Hepatocyte (in vitro differentiated cells): ENCODE measurements at regions not wholly inside any gene's neighbourhood (a gene's known extent, or its start where the extent isn't known, plus 50 kb on each side); places are given as distances from the start of the nearest gene placed in this dataset.

Experiments used
- DNase-seq: peaks from one replicate; pipeline ENCODE4 v3.0.0-alpha.2; 2016; ENCODE audit warnings: low spot score
- H2AFZ ChIP-seq: fragments of 200-600 bp; sonication (generic); 2 replicates; pipeline ENCODE4 v1.6.0; 2016; ENCODE audit warnings: antibody characterized with exemption, mild to moderate bottlenecking
- H3K27ac ChIP-seq: fragments of 200-600 bp; sonication (generic); 2 replicates; pipeline ENCODE4 v1.5.1; 2016; ENCODE audit warnings: mild to moderate bottlenecking
- H3K27me3 ChIP-seq: fragments of 200-600 bp; sonication (generic); 2 replicates; pipeline ENCODE4 v1.6.1; 2016
- H3K36me3 ChIP-seq: fragments of 200-600 bp; sonication (generic); replicated peaks from 2 replicates; pipeline ENCODE4 v1.5.1; 2016; ENCODE audit warnings: low read depth; ENCODE audit not compliant: insufficient read depth
- H3K4me1 ChIP-seq: fragments of 200-600 bp; sonication (generic); 2 replicates; pipeline ENCODE4 v1.5.1; 2016; ENCODE audit warnings: mild to moderate bottlenecking, moderate library complexity; ENCODE audit not compliant: insufficient read depth
- H3K4me2 ChIP-seq: fragments of 200-600 bp; sonication (generic); 2 replicates; pipeline ENCODE4 v1.6.0; 2016
- H3K4me3 ChIP-seq: fragments of 200-600 bp; sonication (generic); 2 replicates; pipeline ENCODE4 v1.5.1; 2016; ENCODE audit warnings: mild to moderate bottlenecking
- H3K79me2 ChIP-seq: fragments of 200-600 bp; sonication (generic); 2 replicates; pipeline ENCODE4 v1.6.0; 2017; ENCODE audit warnings: mild to moderate bottlenecking
- H3K9me2 ChIP-seq: fragments of 200-600 bp; sonication (generic); replicated peaks from 2 replicates; pipeline ENCODE4 v1.6.0; 2017; ENCODE audit warnings: mild to moderate bottlenecking; ENCODE audit not compliant: insufficient read depth
- H3K9me3 ChIP-seq: fragments of 200-600 bp; sonication (generic); 2 replicates; pipeline ENCODE4 v1.5.1; 2016; ENCODE audit warnings: low read depth, mild to moderate bottlenecking
- H4K20me1 ChIP-seq: fragments of 200-600 bp; sonication (generic); 2 replicates; pipeline ENCODE4 v1.6.0; 2016; ENCODE audit warnings: mild to moderate bottlenecking; ENCODE audit not compliant: insufficient read depth, poor library complexity, severe bottlenecking
- CTCF ChIP-seq: fragments of 200-600 bp; sonication (generic); IDR thresholded peaks from 2 replicates; pipeline ENCODE4 v1.5.1; 2016; ENCODE audit warnings: antibody characterized with exemption, mild to moderate bottlenecking; ENCODE audit not compliant: poor library complexity
- EZH2 ChIP-seq: fragments of 200-600 bp; sonication (generic); IDR thresholded peaks from 2 replicates; pipeline ENCODE4 v1.6.1; 2016; ENCODE audit warnings: antibody characterized with exemption, mild to moderate bottlenecking, borderline replicate concordance
- EZH2phosphoT487 ChIP-seq: fragments of 200-600 bp; sonication (generic); IDR thresholded peaks from one replicate; pipeline ENCODE4 v1.6.1; 2018; ENCODE audit warnings: antibody characterized with exemption, mild to moderate bottlenecking, low read depth, moderate library complexity; ENCODE audit not compliant: unreplicated experiment, severe bottlenecking
- WGBS: methylation state at CpG from one replicate; pipeline ENCODE4 v1.1.6; 2016; ENCODE audit warnings: low lambda C conversion rate; ENCODE audit errors: missing lambda C conversion rate; 5-methylcytosine and 5-hydroxymethylcytosine counted together

- Histone ChIP-seq H3K4me3 (no peak overlapping the region), H3K36me3 (no peaks in the 10 kb centered on the region), H3K79me2 (no peaks in the 10 kb centered on the region), H3K9me2 (no peaks in the 10 kb centered on the region), H2AFZ (no peak overlapping the region), H4K20me1 (no peaks in the 10 kb centered on the region), H3K4me2 (no peak overlapping the region), H3K27ac (no peak overlapping the region), H3K27me3 (no peaks in the 10 kb centered on the region), H3K4me1 (no peaks in the 10 kb centered on the region), H3K9me3 (no peaks in the 10 kb centered on the region)
- TF ChIP-seq CTCF, result no peak
- TF ChIP-seq EZH2phosphoT487, result no peak
- no peak for TF ChIP-seq EZH2
- 74% methylated on average over 7 of the region's 7 CpGs for WGBS
- no peak for DNase-seq
These were observed 1060.8 kb upstream of the CRIM1 start for GRCh38 chr2:35294636-35295263.

- H3K4me3 ChIP-seq, result no peak overlapping the region
- no peak overlapping the region for H3K4me2 ChIP-seq
- H3K36me3 ChIP-seq, result no peaks in the 10 kb centered on the region
- H3K79me2 ChIP-seq, result no peaks in the 10 kb centered on the region
- no peak for TF ChIP-seq EZH2
- TF ChIP-seq EZH2phosphoT487, result no peak
- no peak for TF ChIP-seq CTCF
- H3K9me2 ChIP-seq, result no peaks in the 10 kb centered on the region
- DNase-seq, result no peak
- H4K20me1 ChIP-seq, result no peaks in the 10 kb centered on the region
- H3K27me3 ChIP-seq, result no peaks in the 10 kb centered on the region
- H3K4me1 ChIP-seq, result no peaks in the 10 kb centered on the region
- H3K9me3 ChIP-seq, result no peaks in the 10 kb centered on the region
- H2AFZ ChIP-seq, result no peak overlapping the region
- 37% methylated on average over 2 of the region's 2 CpGs for WGBS
- H3K27ac ChIP-seq, result no peak overlapping the region
These were observed 1062.3 kb upstream of the CRIM1 start for GRCh38 chr2:35293261-35293660.

- no peaks in the 10 kb centered on the region for H3K79me2 ChIP-seq
- no peak overlapping the region for H3K4me3 ChIP-seq
- DNase-seq, result no peak
- H3K36me3 ChIP-seq, result no peaks in the 10 kb centered on the region
- no peaks in the 10 kb centered on the region for H3K4me1 ChIP-seq
- TF ChIP-seq EZH2, result no peak
- TF ChIP-seq EZH2phosphoT487, result no peak
- TF ChIP-seq CTCF, result no peak
- no peaks in the 10 kb centered on the region for H3K9me2 ChIP-seq
- H3K27ac ChIP-seq, result no peak overlapping the region
- H3K27me3 ChIP-seq, result no peaks in the 10 kb centered on the region
- WGBS, result 91% methylated on average over 2 of the region's 2 CpGs
- H3K9me3 ChIP-seq, result no peaks in the 10 kb centered on the region
- no peak overlapping the region for H2AFZ ChIP-seq
- H4K20me1 ChIP-seq, result no peaks in the 10 kb centered on the region
- H3K4me2 ChIP-seq, result no peak overlapping the region
These were observed 1063.4 kb upstream of the CRIM1 start for GRCh38 chr2:35292199-35292598.

GRCh38 chr2:35281702-35282101, 1073.9 kb upstream of the CRIM1 start:
- Histone ChIP-seq H3K27ac (no peak overlapping the region), H2AFZ (no peak overlapping the region), H3K4me3 (no peak overlapping the region), H4K20me1 (no peaks in the 10 kb centered on the region), H3K36me3 (no peaks in the 10 kb centered on the region), H3K4me2 (no peak overlapping the region), H3K4me1 (no peaks in the 10 kb centered on the region), H3K79me2 (no peaks in the 10 kb centered on the region), H3K9me2 (no peaks in the 10 kb centered on the region), H3K9me3 (no peaks in the 10 kb centered on the region), H3K27me3 (no peaks in the 10 kb centered on the region)
- no peak for DNase-seq
- TF ChIP-seq EZH2, result no peak
- TF ChIP-seq CTCF, result no peak
- TF ChIP-seq EZH2phosphoT487, result no peak
- 93% methylated on average over 3 of the region's 3 CpGs for WGBS
